ENCODE measurements at regions not wholly inside any gene's neighbourhood (a gene's known extent, or its start where the extent isn't known, plus 50 kb on each side); places are given as distances from the start of the nearest gene placed in this dataset.

- H3K4me3 ChIP-seq = no peak overlapping the region
- no peak for ATAC-seq
- intact Hi-C loops (cut with DNase I) = no loop called here
- no peak for TF ChIP-seq CTCF (IDR thresholded peaks at IDR 0.05)
- H3K27me3 ChIP-seq = peaks cover 0 to 3% (median 0%) of the 10 kb centered on the region in 4 donors
- WGBS, 2 donors = 20 to 22% methylated on average over 10 of the region's 10 CpGs
- H3K9me3 ChIP-seq = no peaks in the 10 kb centered on the region
- H3K27ac ChIP-seq = no peak overlapping the region
- no peaks in the 10 kb centered on the region for H3K4me1 ChIP-seq
- no peak for FAIRE-seq
- DNase-seq = no peak
- no peaks in the 10 kb centered on the region for H3K36me3 ChIP-seq
These were observed 317.4 kb upstream of the SOX11 start for GRCh38 chr2:5374762-5375161.

- no peak overlapping the region for H3K27ac ChIP-seq
- DNase-seq (no peak), FAIRE-seq (no peak), ATAC-seq (no peak)
- no peaks in the 10 kb centered on the region for H3K9me3 ChIP-seq
- WGBS, 2 donors = 77 to 86% methylated on average over 2 of the region's 2 CpGs
- no peaks in the 10 kb centered on the region for H3K36me3 ChIP-seq
- H3K4me3 ChIP-seq = no peak overlapping the region
- intact Hi-C loops (cut with DNase I) = no loop called here
- H3K4me1 ChIP-seq = no peaks in the 10 kb centered on the region
- no peak for TF ChIP-seq CTCF (IDR thresholded peaks at IDR 0.05)
- peaks cover 0 to 3% (median 0%) of the 10 kb centered on the region in 4 donors for H3K27me3 ChIP-seq
These were observed 314.9 kb upstream of the SOX11 start for GRCh38 chr2:5377323-5377722.

GRCh38 chr2:5379811-5380210 is 312.4 kb upstream of the SOX11 start:
- no peak overlapping the region for H3K4me3 ChIP-seq
- H3K36me3 ChIP-seq = no peaks in the 10 kb centered on the region
- WGBS, 2 donors = 64 to 77% methylated on average over 1 of the region's 1 CpG
- DNase-seq (no peak), ATAC-seq (no peak), FAIRE-seq (no peak)
- H3K27ac ChIP-seq = no peak overlapping the region
- no peaks in the 10 kb centered on the region for H3K4me1 ChIP-seq
- intact Hi-C loops (cut with DNase I) = no loop called here
- no peak for TF ChIP-seq CTCF (IDR thresholded peaks at IDR 0.05)
- H3K27me3 ChIP-seq = no peaks in the 10 kb centered on the region
- H3K9me3 ChIP-seq = no peaks in the 10 kb centered on the region

- TF ChIP-seq CTCF (IDR thresholded peaks at IDR 0.05) = no peak
- Histone ChIP-seq H3K4me1 (no peaks in the 10 kb centered on the region), H3K36me3 (no peaks in the 10 kb centered on the region), H3K27ac (no peak overlapping the region), H3K4me3 (no peak overlapping the region), H3K9me3 (no peaks in the 10 kb centered on the region), H3K27me3 (no peaks in the 10 kb centered on the region)
- ATAC-seq = no peak
- no peak for FAIRE-seq
- intact Hi-C loops (cut with DNase I) = no loop called here
- DNase-seq = no peak
- WGBS, 2 donors = 83 to 84% methylated on average over 3 of the region's 3 CpGs
These were observed 306.6 kb upstream of the SOX11 start for GRCh38 chr2:5385596-5385995.

GRCh38 chr2:5387406-5387805 is 304.8 kb upstream of the SOX11 start:
- Histone ChIP-seq H3K27ac (no peak overlapping the region), H3K9me3 (no peaks in the 10 kb centered on the region), H3K4me3 (no peak overlapping the region), H3K4me1 (no peaks in the 10 kb centered on the region), H3K27me3 (no peaks in the 10 kb centered on the region), H3K36me3 (no peaks in the 10 kb centered on the region)
- TF ChIP-seq CTCF (IDR thresholded peaks at IDR 0.05) = no peak
- no peak for DNase-seq
- 46 to 50% methylated on average over 2 of the region's 2 CpGs for WGBS, 2 donors
- FAIRE-seq = no peak
- intact Hi-C loops (cut with DNase I) = no loop called here
- no peak for ATAC-seq

Measured in pancreas (tissue), 10 donors.